NCI-H146 (cell line): ENCODE measurements at regions not wholly inside any gene's neighbourhood (a gene's known extent, or its start where the extent isn't known, plus 50 kb on each side); places are given as distances from the start of the nearest gene placed in this dataset.

Experiments
- DNase-seq: peaks from one replicate; lab custom pipeline; 2025; lab: John Stamatoyannopoulos, UW

DNA sequence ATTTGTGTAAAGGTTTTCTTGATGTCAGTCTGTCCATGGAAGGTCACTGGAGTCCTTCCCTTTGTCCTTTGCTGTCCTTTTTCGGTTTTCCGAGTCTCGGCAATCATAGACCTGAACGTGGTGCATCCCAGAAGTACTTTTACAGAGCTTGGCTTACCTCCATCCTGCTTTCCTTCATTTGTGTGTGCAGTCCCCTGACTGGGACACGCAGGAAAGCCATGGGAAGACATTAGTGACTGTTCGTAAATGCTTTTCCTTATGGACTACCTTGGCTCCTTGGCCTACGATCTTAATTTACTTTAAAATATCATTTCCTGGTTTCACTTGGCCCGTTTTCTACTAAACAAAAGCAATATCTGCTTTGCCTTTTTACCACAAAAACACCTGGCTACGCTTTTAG, 328.4 kb upstream of the RARB start:
- no peak for DNase-seq

DNA sequence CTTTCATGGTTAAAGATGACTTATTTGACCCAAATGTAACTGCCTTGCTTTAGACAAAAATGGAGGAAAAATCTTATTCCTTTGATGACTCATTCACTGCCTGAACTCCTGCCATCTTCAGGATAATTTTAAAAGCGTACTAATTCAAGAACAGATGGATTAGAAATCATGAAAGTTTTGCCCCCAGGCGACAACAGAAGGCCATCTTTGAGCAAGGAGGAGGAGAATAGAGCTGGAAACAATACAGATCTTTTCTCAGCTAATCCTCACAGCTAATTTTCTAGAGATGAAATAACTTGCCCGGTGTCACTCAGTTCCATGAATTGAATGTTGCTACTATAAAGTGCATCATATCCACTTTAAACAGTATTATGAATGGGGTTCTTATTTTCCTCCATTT, 324.7 kb upstream of the RARB start:
- DNase-seq, result no peak

DNA sequence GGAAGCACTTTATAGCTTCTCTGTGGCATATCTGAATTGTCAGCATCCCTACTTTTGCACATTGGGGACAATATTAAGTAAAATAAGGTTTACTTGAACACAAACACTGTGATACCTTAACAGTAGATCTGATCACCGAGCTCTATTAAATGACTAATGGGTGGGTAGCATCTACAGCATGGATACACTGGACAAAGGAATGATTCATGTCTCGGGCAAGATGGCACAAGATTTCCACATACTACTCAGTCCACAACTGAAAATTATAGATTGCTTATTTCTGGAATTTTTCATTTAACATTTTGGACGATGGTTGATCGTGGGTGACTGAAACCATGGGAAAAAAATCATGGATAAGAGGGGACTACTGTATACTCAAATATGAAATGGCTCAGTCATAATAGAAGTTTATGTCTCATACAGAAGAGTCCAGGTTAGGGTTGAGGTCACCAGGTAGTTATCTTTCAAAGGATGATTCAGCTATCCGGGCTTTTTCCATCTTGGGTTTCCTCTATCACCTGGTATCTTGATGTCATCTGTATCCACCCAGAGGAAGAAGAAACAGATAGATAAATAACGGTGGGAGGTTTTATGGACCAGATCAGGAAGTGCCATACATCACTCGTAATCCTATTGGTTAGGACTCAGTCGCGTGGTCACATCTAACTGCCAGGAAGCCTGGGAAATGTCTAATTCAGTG, 320.0 kb upstream of the RARB start:
- DNase-seq, result no peak

DNA sequence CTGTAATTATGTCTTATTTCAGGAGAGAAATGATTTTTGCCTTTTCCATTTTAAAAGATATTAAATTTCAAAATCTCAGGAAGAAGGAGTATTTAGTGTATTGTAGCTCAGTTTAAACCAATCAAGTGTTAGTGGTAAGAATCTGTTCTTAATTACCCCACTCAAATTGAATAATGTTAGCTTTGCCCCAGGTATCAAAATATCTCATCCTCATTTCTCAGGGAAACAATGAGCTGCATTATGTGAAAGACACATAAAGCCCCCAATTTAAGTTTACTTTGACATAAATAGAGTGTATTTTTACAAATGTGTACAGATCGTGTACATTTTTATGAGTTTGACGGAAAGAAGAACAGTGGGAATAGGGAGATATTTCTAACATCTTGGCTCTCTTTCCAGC, 317.4 kb upstream of the RARB start:
- no peak for DNase-seq

- no peak for DNase-seq
Observed at GRCh38 chr3:25113891-25114290, 314.2 kb upstream of the RARB start.

DNA sequence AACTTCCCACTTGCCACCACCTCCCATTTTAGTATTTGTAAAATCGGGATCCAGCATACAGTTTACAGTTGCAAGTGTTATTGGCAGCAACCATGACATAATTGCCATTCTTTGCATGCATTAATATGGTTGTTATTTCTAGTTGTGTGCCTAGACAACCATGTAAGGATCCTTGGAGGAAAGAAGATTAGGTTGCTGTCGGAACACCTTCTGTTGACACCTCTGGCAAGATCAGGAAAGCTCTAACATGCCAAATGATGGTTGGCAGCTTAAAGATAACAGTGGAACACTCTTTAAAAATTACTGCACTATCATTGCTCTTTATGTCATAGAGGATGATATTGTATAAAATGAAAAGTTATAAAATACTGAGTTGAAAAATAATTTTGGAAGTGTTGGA, 313.5 kb upstream of the RARB start:
- DNase-seq, result no peak

GRCh38 chr3:25117005-25117593, 311.0 kb upstream of the RARB start:
- no peak for DNase-seq

DNA sequence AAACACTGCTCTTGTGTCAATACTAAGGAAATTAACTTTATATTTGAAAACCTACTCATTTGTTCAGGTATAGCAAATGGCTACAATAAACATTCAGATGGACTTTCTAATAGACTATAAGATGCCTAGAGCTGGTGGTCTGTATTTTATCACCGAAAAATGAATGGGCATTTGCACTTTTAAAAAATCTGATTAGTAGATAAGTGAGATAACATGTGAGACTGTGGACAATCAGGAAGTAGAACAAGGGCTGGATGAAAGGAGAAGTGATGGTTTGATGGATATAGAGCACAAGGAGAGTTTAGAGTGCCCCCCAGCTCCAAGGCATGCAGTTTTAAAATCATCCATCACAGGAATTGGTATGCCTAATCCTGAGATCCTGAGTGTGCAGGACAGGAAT, 308.4 kb upstream of the RARB start:
- DNase-seq, result no peak

- no peak for DNase-seq
Observed at GRCh38 chr3:25120665-25121064, 307.4 kb upstream of the RARB start.

DNA sequence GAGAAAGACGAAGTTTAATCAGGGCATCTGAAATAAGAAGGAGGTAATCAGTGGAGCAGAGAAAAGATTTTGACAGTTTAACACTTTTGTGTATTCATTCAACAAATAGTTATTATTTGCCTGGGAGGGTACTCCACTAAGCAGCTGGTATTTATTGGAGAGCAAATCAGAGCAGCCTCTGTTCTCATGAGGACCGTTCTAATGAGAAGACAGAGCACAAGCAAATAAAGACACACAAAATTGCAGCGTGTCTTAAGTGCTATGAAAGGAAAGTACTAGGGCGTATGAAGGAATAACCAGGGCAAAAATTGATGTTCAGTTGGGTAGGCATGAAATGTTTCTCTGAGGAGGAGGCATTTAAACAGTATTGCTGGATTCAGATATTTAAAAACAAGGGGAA, 302.9 kb upstream of the RARB start:
- no peak for DNase-seq

DNA sequence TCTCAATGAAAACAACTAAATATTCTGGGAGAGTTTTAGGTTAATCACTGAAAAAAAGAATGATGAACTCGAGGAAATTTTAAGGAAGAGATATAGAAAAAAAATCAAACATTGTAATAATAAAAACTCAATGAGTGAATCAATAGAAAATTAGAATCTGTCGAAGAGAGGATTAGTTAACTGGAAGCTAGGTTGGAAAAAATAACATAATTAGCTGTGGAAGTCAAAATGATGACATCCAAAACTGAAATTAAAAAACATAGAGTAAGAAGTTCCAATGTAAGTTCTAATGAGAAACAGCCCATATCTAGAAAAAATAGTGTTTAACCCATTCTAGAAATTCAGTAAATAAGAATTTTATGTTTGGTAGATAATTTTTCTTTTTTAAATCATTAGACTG, 299.3 kb upstream of the RARB start:
- DNase-seq, result no peak

DNA sequence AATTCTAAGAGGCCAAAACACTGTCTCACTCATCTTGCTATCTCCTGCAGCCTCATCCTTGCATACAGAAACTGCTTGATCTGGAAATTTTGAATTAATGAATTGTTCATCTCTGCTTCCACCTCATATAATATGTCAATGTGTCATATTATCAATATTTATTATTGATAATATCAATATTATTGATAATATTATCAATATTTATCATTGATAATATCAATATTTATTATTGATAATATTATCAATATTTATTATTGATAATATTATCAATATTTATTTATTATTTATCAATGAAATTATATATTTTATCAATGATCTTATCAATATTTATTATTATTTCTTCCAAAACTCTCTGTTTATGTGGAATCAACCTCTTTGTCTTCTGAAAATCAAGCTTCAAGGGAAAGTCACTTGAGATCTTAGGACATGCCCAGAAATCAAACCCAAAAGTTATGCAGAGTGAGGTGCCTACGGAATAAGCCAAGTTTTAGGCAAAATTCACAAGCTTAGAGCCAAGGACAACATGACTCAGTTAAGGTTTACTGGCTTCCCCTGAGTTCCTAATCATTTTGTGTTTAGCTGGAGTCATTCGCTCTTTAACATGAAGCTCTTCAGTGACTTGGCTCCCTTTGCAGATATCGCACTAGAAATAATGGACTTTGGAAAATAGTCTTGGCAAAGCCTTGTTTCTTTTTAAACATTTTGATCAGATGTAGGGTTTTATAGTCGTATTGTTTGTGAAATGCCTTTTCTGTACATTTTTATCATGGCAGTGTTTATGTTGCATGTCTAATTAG, 297.1 kb upstream of the RARB start:
- no peak for DNase-seq

GRCh38 chr3:25133588-25133987, 294.5 kb upstream of the RARB start:
- no peak for DNase-seq

DNA sequence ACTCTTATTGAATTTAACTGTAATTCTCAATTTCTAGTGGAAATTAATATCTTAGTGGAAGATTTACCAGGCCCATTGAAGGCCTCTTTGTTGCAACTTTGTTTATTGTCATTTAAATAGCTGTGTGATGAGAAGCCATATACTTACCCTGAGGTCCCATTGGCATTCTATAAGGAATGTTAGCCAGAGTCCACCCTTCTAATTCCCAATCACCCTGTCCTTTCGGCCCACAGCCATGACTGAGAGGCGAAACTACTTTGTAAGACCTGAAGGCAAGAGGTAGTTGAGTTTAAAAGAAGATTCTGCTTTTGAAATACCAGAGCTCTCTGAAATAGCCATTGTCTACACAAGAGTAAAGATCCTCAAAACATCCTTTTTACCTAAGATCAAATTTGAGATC, 290.5 kb upstream of the RARB start:
- DNase-seq, result no peak

DNA sequence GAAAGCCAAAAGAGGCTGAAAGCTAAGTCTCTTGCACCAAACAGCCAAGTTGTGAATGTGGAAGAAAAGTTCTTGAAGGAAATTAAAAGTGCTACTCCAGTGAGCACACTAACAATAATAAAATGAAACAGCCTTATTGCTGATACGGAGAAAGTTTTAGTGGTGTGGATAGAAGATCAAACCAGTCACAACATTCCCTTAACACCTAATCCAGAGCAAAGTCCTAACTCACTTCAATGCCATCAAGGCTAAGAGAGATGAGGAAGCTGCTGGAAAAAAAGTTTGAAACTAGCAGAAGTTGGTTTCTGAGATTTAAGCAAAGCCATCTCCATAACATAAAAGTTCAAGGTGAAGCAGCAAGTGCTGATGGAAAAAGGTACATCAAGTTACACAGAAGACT, 288.8 kb upstream of the RARB start:
- DNase-seq, result no peak

GRCh38 chr3:25142609-25143355, 285.3 kb upstream of the RARB start:
- no peak for DNase-seq

DNA sequence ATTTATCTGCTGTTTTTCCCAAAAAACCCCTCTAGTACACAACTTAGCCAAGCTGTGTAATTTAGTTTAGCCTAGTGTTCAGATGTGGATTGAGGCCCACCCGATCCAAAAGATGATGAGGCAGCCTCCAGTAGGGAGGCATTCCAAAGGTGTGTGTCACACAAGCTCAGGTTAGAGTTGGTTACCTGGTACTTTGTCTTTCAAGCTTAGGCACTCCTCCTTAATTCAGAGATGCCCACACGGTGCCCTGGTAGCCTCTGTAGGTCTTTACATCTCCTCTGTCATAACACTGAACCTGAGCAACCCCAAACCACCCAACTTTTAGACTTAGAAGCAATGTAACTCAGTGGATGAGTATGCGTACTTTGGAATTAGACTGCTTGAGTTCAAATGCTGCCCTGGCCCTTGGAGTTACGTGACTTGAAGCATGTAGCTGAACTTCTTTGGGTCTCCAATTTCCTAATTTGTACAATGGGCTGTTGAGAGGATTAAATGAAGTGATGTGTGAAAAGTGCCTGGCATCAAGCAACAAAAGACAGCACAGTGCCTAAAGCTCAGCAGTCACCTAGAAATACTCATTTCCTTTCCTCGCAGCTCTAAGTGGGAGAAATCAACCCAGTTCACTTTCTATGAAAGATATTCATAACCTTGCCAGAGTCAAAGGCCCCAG, 284.6 kb upstream of the RARB start:
- no peak for DNase-seq

DNA sequence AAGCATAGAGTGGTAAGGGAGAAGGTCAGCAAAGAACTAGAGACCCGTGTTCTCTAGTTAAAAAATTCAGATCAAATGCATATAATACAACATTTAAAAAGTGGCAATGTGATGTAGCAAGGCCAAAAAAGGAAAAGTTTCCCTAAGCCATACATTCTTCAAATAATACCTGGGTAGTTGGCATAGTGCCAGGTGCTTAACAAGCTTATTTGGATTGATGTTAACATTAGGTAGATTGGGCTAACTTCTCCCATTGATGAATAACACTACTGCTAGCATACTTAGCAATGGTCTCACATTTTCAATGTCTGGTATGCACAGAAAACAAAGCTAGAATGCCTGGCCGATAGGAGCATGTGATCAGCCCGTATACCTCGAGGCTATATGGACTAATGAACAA, 283.6 kb upstream of the RARB start:
- no peak for DNase-seq

- no peak for DNase-seq
Observed at GRCh38 chr3:25145176-25145575, 282.9 kb upstream of the RARB start.

DNA sequence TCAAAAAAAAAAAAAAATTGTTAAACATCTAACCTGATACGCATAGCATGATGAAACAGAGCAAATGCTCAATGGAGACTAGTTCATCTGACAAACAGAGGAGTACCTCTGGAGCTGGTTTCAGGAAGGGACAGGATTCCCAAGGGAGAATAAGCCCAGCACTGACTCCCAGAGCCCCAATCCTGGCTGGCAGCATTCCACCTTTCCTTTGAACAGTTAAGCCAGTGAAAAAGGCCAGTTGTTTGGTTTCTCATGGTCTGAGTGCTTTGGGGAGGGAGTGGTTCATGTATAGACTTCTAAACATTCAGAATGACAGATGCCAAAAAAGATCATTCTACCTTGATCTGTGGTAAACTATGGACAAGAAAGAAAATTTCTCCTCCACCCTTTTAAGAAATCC, 277.9 kb upstream of the RARB start:
- DNase-seq, result no peak

DNA sequence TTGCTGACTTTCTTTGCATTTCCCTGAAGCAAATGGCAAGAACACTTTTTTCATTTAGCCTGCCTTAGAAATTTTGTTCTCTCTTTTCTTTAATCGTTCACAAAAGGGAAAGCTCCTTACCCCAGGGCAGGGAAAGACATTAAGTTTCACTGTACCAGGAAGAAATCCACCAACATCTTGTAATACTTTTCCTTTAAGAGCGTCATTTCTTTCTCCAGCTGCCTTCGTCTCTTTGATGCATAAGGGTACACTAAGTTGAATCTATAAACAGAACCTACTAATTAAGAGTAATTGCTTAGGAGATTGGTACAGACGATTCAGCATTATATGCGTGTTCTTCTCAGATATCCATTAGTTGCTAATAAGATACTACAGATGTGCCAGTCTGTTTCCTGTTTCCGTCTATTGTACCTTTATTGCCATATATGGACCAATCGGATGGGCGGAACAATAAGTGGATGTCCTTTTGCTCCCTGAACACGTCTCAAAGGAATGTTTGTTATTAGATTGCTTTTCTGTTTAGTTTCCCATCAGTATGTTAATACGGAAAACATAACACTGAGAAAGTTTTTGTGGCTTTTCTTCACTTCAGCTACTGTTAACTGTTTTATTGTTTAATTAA, 276.7 kb upstream of the RARB start:
- DNase-seq, result no peak

GRCh38 chr3:25151903-25152295, 276.2 kb upstream of the RARB start:
- DNase-seq, result no peak
